Dendritic cell treated with granulocyte-macrophage colony-stimulating factor and Interleukin-4, amounts not matched to agents 40 ng/mL and 50 ng/mL, for 4 days (primary cell): ENCODE measurements at regions not wholly inside any gene's neighbourhood (a gene's known extent, or its start where the extent isn't known, plus 50 kb on each side); places are given as distances from the start of the nearest gene placed in this dataset.
"Not testable (repeated sequence)": the region's sequence is repeated elsewhere in the genome, so short reads cannot be mapped to it uniquely, and the experiment has no call there.

Source experiments
- H3K27ac Mint-ChIP-seq: one replicate; pipeline ENCODE4 v1.8.0; 2022; ENCODE audit warnings: mild to moderate bottlenecking, mixed read lengths
- H3K27me3 Mint-ChIP-seq: one replicate; pipeline ENCODE4 v1.8.0; 2022; ENCODE audit warnings: mild to moderate bottlenecking, mixed read lengths
- H3K36me3 Mint-ChIP-seq: one replicate; pipeline ENCODE4 v1.8.0; 2022; ENCODE audit warnings: low read depth, mixed read lengths
- H3K4me1 Mint-ChIP-seq: one replicate; pipeline ENCODE4 v1.8.0; 2022; ENCODE audit warnings: low read depth, mixed read lengths
- H3K4me3 Mint-ChIP-seq: one replicate; pipeline ENCODE4 v1.8.0; 2022; ENCODE audit warnings: mild to moderate bottlenecking, moderate library complexity, mixed read lengths
- H3K9me3 Mint-ChIP-seq: one replicate; pipeline ENCODE4 v1.8.0; 2022; ENCODE audit warnings: mixed read lengths
- intact Hi-C: fragments of 100-400 bp; cut with micrococcal nuclease; formaldehyde crosslinking; loops from one replicate; pipeline ENCODE4 v1.15.0; 2022

DNA sequence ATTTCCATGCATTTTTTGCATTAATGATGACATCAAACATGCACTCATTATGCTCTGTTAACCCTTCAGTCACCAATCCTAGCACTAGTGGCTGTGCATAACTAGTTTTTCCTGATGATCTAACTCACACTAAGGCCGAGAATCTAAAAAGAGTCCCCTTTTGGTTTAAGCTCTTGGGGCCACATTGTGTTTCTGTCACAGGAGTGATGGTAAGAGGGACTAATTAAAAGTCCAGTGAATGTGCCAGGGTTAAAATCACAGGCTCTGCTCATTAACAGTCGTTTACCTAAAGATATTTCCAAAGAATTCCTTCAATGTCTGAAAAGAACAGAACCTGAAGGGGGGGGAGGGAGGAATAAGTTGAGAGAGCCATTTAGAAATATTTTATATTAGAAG, 359.0 kb upstream of the ANKRD30A start:
- Mint-ChIP-seq H3K4me1 (no peaks in the 10 kb centered on the region), H3K9me3 (no peaks in the 10 kb centered on the region), H3K36me3 (no peaks in the 10 kb centered on the region), H3K4me3 (no peak overlapping the region), H3K27me3 (no peaks in the 10 kb centered on the region), H3K27ac (no peak overlapping the region)
- intact Hi-C loops, result no loop called here

DNA sequence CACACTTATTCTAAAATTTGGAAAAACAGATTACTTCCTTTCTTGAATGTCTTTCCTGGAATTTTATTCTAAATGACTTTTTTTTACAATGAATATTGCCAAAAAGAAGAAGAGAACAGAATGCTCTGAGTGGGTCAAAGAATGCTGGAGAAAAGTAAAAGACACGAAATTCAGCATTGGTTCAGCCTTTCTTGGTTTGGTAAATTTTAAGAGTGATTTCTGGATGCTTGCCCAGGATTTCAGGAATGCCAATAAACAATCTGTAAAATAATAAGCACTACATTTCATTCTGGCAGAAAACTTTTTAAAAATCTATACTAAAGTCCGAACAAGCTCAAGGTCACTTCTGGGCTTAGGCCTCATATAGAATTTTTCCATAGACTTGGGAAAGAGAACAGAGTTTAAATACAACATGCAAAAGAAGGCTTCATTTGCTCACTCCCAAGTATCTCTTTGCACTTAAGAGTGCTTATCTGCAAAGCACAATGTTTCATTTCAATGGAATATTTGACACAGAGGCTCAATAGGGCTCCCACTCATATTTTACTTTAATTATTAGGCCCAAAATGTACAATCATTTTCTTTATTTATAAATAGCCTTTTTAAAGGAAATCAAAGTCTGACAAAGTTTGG, 359.5 kb upstream of the ANKRD30A start:
- no peak overlapping the region for H3K4me3 Mint-ChIP-seq
- H3K36me3 Mint-ChIP-seq, result no peaks in the 10 kb centered on the region
- no peaks in the 10 kb centered on the region for H3K4me1 Mint-ChIP-seq

DNA sequence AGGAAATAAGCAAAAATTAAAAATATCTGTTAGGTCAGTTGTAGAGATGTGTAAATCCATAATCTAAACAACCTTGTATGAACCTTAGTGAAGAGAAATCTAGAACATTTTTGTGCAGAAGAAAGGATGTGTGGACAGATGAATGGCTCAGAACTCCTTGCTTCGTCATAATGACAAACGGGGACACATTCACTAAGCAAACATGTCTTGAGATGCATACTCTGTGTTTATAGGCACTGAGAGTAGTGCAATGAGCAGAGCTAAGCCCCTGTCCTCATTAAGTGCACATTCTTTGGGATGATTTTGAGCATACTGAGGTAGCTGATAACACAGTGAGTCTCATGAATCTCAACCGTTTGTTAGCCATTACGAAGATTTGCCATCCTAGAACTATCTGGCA, 360.6 kb upstream of the ANKRD30A start:
- no peak overlapping the region for H3K27ac Mint-ChIP-seq
- intact Hi-C loops, result no loop called here
- H3K27me3 Mint-ChIP-seq, result no peaks in the 10 kb centered on the region
- no peaks in the 10 kb centered on the region for H3K36me3 Mint-ChIP-seq
- H3K4me3 Mint-ChIP-seq, result no peak overlapping the region
- H3K4me1 Mint-ChIP-seq, result no peaks in the 10 kb centered on the region
- no peaks in the 10 kb centered on the region for H3K9me3 Mint-ChIP-seq

More for the DNA sequence above, 359.5 kb upstream of the ANKRD30A start:
- no peaks in the 10 kb centered on the region for H3K27me3 Mint-ChIP-seq
- intact Hi-C loops, result no loop called here
- H3K27ac Mint-ChIP-seq, result no peak overlapping the region
- no peaks in the 10 kb centered on the region for H3K9me3 Mint-ChIP-seq

DNA sequence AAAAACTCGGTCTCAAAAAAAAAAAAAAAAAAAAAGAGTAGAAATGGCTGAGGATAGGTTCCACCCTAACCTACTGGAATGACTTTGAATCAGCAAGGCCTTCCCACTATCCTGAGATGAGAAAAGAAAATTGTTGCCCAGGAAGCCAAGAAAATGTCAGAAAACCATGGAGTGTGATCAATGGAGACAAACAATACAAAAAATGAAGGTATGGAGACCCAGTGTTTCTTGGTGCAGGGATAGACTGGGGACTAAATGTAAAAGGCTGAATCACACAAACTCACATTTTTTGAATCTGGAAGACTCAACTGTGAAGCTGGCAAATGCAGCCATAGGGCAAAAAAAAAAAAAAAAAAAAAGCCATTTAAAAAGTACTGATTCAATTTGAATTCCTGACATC, 364.3 kb upstream of the ANKRD30A start:
- Mint-ChIP-seq H3K27me3 (no peaks in the 10 kb centered on the region), H3K4me1 (no peaks in the 10 kb centered on the region), H3K27ac (no peak overlapping the region), H3K9me3 (no peaks in the 10 kb centered on the region), H3K36me3 (no peaks in the 10 kb centered on the region), H3K4me3 (no peak overlapping the region)
- intact Hi-C loops, result no loop called here

DNA sequence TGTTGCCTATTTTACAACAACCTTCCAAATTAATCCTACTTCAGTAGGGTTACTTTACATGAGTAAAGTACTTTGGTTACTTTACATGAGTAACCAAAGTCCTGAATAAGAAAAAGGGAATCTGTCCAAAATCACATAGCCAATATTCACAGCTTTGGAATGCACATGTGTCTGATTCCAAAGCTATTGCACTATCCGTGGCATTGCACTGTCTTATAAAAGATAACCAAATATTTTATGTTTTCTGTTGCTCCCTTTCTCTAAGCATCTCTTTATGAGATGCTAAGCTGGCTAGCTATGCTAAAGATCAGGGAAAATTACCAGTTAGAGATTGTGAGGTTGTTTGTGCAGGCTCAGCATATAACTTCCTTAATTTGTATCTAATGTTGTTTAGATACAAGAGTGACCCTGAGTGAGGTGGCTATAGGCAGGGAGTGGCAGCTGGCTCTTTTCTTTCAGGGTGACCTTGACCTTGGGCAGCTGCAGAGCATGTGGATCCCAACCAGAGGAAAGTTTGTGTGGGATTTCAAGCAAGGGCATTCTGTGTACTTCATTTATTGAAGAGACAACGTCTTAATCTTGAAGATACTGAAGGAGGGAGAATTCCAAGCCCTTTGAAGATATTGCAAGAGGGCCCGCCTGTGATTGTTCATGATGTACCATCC, 366.1 kb upstream of the ANKRD30A start:
- Mint-ChIP-seq H3K9me3 (no peaks in the 10 kb centered on the region), H3K27ac (no peak overlapping the region)
- intact Hi-C loops, result no loop called here

GRCh38 chr10:36748128-36748871, 377.1 kb upstream of the ANKRD30A start:
- no peaks in the 10 kb centered on the region for H3K4me1 Mint-ChIP-seq
- H3K27ac Mint-ChIP-seq, result no peak overlapping the region
- H3K27me3 Mint-ChIP-seq, result no peaks in the 10 kb centered on the region
- H3K36me3 Mint-ChIP-seq, result no peaks in the 10 kb centered on the region
- intact Hi-C loops, result no loop called here
- H3K9me3 Mint-ChIP-seq, result no peaks in the 10 kb centered on the region
- no peak overlapping the region for H3K4me3 Mint-ChIP-seq

More for the DNA sequence above, 366.1 kb upstream of the ANKRD30A start:
- Mint-ChIP-seq H3K4me1 (no peaks in the 10 kb centered on the region), H3K36me3 (no peaks in the 10 kb centered on the region), H3K4me3 (no peak overlapping the region), H3K27me3 (no peaks in the 10 kb centered on the region)

DNA sequence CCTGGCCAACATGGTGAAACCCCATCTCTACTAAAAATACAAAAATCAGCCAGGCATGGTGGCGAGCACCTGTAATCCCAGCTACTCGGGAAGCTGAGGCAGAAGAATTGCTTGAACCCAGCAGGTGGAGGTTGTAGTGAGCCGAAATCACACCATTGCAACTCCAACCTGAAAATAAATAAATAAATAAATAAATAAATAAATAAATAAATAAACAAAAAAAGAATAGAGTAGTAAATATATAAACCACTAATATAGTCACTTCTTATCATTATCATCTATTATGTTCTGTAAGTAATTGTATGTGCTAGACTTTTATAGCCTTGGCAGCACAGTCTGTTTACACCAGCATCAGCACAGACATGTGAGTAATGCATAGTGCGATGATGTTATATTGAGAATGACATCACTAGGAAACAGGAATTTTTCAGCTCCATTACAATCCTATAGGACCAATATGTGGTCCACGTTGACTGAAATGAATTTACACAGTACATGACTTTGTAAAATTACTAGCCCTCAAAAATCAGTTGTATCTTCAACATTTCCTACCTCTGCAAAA, 385.4 kb upstream of the ANKRD30A start:
- Mint-ChIP-seq H3K36me3 (no peaks in the 10 kb centered on the region), H3K27me3 (no peaks in the 10 kb centered on the region), H3K4me3 (no peak overlapping the region), H3K9me3 (no peaks in the 10 kb centered on the region), H3K27ac (no peak overlapping the region), H3K4me1 (no peaks in the 10 kb centered on the region)
- intact Hi-C loops, result no loop called here

DNA sequence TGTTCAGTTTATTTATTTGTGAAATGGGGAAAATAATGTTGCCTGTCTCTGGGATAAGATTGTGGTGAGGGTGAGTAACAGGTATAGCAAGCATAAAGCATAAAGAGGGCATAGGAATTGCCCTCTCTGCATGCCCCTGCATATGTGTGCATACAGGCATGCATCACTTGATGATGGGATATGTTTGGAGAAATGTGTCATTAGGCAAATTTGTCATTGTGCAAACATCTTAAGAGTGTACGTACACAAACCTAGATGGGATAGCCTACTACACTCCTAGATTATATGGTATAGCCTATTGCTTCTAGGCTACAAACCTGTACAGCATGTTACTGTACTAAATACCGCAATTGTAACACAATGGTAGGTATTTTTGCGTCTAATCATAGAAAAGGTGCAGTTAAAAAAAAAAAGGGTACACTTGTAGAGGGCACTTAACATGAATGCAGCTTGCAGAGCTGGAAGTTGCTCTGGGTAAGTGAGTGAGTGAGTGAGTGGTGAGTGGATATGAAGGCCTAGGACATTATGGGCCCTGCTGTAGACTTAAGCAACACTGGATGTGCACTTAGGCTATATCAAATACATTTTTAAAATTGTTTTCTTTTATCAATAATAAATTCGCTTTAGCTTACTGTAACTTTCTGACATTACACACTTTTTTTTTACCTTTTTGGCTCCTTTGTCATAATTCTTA, 386.5 kb upstream of the ANKRD30A start:
- no peak overlapping the region for H3K4me3 Mint-ChIP-seq
- no peak overlapping the region for H3K27ac Mint-ChIP-seq
- H3K9me3 Mint-ChIP-seq, result no peaks in the 10 kb centered on the region
- H3K4me1 Mint-ChIP-seq, result no peaks in the 10 kb centered on the region
- H3K36me3 Mint-ChIP-seq, result no peaks in the 10 kb centered on the region
- H3K27me3 Mint-ChIP-seq, result no peaks in the 10 kb centered on the region
- intact Hi-C loops, result no loop called here

- Mint-ChIP-seq H3K36me3 (no peaks in the 10 kb centered on the region), H3K4me1 (no peaks in the 10 kb centered on the region), H3K27ac (no peak overlapping the region), H3K27me3 (no peaks in the 10 kb centered on the region), H3K4me3 (no peak overlapping the region), H3K9me3 (peaks cover 2% of the 10 kb centered on the region)
- intact Hi-C loops, result no loop called here
Measured at GRCh38 chr10:36736311-36736710, 389.1 kb upstream of the ANKRD30A start.

- H3K4me3 Mint-ChIP-seq, H3K27me3 Mint-ChIP-seq, H3K9me3 Mint-ChIP-seq, H3K36me3 Mint-ChIP-seq, H3K27ac Mint-ChIP-seq, H3K4me1 Mint-ChIP-seq, intact Hi-C loops: not testable (repeated sequence)
Measured at GRCh38 chr10:36734590-36734989, 390.8 kb upstream of the ANKRD30A start.

GRCh38 chr10:36730316-36730715, 395.1 kb upstream of the ANKRD30A start:
- Mint-ChIP-seq H3K36me3 (no peaks in the 10 kb centered on the region), H3K27me3 (no peaks in the 10 kb centered on the region), H3K4me3 (no peak overlapping the region), H3K27ac (no peak overlapping the region), H3K4me1 (no peaks in the 10 kb centered on the region), H3K9me3 (peaks cover 8% of the 10 kb centered on the region)
- intact Hi-C loops, result no loop called here

GRCh38 chr10:36728626-36729025, 396.8 kb upstream of the ANKRD30A start:
- Mint-ChIP-seq H3K4me1 (no peaks in the 10 kb centered on the region), H3K4me3 (no peak overlapping the region), H3K36me3 (no peaks in the 10 kb centered on the region), H3K27ac (no peak overlapping the region), H3K9me3 (peaks cover 8% of the 10 kb centered on the region), H3K27me3 (no peaks in the 10 kb centered on the region)
- intact Hi-C loops, result no loop called here

DNA sequence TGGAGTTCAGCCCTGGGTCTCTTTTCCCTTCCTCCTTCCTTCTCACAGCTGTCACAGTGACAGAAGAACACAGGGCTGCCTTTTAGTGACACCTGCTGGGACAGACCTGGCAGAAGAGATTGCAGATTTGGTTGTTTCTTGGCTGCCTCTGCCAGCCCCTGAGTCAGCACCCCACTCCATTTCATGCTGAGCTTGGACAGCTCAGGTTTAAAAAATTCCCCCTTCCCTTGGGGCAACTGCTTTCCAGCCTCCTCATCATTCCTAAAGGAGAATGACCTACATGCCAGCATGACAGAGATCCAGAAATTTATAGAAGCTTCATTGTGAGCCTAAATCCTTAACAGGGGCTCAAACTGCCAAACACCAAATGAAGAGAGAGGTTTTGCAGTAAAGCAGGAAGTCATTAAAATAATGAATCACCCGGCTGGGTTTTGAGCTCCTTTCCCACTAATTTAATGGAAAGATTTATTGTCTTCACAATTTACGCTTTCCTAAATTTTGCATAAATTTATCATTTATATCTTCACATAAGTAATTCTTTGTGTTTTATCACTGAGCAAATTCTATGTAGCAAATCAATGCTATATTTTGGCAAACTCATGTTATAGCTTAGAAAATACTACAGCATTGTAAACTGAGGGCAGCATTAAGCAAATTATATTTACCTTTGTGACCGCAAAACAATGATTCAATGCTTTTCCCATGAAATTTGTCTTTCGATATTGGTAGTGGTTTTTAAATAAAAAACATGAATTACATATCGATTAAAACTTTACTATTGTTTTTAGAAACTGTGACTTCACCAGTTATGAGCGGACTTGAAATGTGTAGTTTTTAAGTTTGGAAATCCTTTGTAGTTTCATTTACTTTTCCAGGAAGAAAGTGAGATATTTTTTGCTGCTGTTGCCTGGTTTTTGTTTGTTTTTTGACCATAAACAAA, 399.5 kb upstream of the ANKRD30A start:
- Mint-ChIP-seq H3K36me3 (no peaks in the 10 kb centered on the region), H3K4me1 (no peaks in the 10 kb centered on the region), H3K9me3 (peaks cover 1% of the 10 kb centered on the region), H3K27ac (no peak overlapping the region), H3K27me3 (no peaks in the 10 kb centered on the region), H3K4me3 (no peak overlapping the region)
- intact Hi-C loops, result no loop called here
